Stimulated activated CD8-positive, alpha-beta memory T cell treated with anti-CD3 and anti-CD28 coated beads, Interleukin-15, amount 100 ng/mL, for 48 hours (primary cell): ENCODE measurements at regions not wholly inside any gene's neighbourhood (a gene's known extent, or its start where the extent isn't known, plus 50 kb on each side); places are given as distances from the start of the nearest gene placed in this dataset.
"Not testable (repeated sequence)": the region's sequence is repeated elsewhere in the genome, so short reads cannot be mapped to it uniquely, and the experiment has no call there.

Experiments used
- DNase-seq, 2 donors: peaks; one replicate each; pipeline ENCODE4 v3.0.0-alpha.2; 2020; ENCODE audit warnings: low read depth in 2 of 2

DNA sequence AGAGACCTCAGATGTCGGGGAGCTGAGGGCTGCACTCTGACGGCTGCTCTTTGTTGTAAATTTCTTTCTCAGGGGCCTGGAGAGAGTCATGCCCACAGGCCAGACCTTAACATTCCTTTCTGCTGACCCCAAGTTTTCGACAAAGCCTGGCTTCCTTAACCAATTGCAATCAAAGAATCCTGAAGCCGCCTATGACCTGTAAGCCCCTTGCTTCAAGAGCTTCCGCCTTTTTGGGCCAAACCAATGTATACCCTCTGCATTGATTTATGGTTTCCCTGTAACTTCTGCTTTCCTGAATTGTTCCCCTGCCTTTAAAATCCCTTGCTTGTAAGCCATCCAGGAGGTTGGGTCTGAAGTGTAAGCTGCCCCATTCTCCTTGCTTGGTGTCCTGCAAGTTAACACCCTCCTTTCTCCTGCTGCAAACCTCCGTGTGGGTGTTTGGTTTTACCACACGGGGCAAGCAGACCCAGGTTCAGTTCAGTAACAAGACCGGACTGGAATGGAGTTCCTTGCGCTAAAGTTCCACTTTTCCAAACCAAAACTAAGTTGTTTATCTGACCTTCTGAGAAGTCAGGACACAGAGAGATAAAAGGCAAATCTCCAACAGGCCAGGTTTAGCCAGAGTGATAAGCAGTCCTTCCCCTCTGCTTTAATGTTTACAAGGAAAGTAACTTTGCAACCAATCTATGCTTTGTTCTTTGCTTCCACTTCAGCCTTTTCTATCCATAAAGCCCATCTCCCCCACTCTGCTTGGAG is 141.6 kb downstream of the KCNJ12 start:
- DNase-seq: no peak

DNA sequence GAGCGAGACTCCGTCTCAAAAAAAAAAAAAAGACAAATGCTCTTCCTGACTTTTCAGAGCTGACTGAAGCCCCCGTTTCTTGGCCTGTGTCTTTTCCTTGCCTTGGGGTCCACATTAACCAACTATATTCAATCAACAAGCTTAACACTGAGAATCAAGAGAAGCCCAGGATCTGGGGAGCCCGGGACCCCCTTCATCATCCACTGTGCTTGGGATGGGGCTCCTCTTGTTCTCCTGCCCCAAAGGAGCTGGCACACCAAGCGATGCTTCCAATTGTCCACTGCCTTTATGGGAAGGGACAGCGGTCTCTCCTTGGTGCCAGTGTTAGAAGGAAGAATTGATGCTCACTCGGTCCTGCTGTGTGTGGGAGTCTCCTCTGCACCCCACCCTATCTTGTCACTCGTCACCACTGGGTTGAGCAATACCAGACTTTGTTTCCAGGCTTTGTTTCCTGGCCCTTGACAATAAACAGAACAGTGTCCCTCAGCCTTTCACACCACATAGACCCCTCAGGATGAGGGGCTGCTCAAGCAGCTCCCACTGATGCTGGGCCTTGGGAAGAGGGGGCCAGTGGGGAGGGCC is 146.7 kb downstream of the KCNJ12 start:
- no peak for DNase-seq

DNA sequence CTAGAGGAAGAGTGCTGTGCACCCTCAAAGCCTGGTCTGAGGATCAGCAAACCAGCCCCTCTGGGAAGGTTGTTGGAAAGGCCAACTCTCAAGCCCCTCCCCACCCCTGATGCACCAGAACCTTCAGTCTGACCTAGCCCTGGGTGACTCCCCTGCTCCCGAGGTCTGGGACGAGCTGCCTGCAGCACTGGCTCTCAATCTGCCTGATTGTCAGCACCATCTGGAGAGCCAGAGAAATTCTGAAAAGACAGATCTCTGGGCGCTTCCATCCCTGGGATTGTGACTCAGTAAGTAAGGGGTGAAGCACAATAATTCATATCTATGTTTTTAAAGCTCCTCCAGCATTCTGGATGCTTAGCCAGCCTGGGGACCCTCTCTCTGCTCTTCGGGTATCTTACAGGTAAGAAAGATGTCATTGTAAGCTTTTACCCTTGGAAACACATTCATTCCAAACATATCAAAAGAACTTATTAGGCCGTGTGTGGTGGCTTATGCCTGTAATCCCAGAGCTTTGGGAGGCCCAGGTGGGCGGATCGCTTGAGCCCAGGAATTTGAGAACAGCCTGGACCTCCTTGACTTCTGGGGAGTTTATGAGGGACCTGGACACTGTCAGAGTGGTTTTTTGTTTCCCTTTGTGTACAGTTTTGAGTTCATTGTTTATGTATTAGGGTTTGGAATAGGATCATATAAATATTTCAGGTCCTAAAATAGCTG is 147.5 kb downstream of the KCNJ12 start:
- DNase-seq: no peak

DNA sequence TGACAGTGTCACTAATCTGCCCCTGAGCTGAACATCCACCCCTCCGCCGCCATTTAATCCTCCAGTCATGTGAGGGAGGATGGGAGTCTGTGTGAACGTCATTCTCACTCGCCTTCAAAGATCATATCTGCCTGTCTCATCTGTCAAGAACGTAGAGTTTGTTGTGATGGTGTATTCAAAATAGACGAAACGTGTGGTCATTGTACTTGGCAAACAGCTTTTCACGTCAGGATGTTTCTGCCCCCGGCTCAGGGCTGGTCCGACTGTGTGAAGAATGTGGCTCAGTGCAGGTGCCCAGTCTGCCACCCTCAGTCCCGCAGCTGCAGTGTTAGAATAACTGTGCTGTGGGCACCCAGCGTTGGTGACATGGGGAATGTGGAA is 148.0 kb downstream of the KCNJ12 start:
- DNase-seq: no peak

DNA sequence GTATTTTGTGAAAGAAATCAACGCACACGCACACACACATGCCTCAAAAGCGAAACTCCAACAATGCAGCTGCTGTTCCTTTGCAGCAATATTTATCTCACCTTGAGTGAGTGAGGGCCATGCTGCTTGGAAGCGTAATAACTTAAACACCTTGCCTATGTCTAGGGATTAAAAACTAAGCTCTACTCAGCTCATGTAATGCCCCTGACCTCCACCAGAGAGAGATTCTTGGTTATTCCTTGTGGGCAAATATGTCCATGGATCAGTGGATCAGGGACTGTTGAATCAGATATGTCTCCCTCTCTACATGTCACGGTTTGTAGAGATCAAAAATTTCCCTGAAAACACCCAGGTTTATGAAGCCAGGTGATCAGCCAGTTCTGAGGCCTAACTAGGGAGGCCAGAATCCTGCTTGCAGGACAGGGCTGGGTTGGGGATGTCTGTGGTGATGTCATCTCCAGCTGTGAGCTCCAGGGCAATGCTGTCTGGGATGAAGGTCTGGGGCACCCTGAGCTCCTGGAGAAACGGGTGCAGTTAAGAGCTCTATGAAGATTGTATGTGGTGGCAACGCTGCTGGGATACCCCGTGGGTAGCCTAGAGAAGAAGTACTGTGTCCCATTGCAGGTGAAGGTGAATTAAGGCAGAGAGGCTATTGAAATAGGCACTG is 149.4 kb downstream of the KCNJ12 start:
- DNase-seq: no peak

DNA sequence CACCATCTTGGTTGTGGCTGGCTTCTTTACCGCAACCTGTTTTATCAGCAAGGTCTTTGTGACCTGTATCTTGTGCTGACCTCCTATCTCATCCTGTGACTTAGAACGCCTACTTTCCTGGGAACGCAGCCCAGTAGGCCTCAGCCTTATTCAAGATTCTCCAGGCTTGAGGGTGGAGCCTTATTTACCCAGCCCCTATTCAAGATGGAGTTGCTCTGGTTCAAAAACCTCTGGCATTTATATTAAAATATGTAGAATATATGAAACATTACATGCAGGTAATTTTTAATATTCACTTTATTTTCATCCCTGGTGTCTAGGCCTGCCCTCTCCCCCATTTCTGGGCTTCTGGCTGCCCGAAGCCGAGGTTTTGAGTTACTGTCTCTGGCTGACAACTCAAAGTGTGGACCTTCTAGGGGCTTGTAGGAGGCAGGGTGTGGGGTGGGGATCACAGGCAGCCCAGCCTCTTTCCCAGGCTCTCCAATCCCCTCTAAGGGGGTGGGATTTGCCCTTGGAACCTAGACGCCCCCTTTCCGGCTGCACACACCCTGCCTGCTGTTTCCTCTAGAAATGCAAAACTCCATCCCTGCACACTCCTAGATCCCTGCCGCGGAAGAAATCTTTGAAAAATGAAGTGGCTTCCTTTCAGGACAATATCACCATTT is 152.0 kb downstream of the KCNJ12 start:
- no peak for DNase-seq

DNA sequence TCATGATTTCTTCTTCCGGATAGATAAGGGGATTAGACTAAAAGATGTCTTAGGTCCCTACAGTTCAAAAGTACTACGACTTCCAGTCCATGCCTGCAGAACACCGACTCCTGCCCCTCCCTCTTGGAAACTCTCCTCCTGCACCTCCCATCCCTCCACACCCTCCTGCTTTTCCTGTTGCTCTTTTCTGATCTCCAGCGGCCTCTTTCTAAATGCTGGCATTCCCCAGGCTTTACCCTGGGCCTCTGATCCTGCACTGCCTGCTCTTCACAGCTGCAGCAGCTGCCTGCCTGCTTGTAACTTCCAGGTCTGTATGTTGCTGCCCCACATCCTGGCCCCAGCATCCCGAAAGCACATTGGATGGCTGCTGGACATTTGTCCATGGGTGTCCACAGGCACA is 154.2 kb downstream of the KCNJ12 start:
- no peak for DNase-seq

DNA sequence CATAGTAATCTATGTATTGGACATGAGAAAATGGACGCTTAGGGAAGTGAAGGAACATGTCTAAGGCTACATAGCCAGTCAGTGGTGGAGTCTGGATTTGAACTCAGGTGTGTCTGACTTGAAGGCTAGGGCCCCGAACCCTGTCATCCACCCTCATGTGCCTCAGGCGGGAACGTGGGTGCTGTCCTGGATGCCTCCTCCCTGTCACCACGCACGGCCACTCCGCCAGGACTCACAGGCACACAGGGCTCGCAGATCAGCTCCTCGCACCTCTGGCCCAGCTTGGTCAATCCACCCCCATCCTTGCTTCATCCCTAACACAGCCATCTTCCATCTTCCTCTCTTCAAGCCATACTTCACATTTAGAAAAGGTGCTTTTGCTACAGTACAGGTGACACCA is 154.7 kb downstream of the KCNJ12 start:
- DNase-seq: no peak

DNA sequence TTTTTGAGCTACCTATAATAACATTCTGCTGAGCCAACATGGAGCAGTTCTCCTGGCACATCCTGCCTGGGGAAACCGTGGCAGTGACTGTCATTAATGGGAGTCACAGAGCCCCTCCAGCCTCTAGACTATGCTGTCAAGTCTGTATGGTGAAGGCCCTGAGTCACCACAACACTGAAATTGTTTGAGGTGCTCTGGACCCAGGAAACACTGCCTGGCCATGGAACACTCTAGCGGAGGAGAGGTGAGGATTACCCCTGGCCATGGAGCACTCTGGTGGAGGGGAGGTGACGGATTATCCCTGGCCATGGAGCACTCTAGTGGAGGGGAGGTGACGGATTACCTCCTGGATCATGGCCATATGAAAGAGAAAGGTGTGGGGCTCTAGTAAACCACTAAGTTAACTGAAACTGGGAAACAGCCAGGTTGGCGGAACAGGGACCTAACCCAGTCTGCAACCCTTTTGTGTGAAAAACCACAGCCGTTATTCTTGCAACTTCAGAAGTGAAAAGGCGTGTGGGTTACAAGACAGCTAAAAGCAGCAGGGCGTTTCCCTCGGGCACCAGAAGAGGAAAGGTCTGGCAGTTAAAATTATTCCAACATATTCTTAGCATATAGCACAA is 156.7 kb downstream of the KCNJ12 start:
- DNase-seq: no peak

DNA sequence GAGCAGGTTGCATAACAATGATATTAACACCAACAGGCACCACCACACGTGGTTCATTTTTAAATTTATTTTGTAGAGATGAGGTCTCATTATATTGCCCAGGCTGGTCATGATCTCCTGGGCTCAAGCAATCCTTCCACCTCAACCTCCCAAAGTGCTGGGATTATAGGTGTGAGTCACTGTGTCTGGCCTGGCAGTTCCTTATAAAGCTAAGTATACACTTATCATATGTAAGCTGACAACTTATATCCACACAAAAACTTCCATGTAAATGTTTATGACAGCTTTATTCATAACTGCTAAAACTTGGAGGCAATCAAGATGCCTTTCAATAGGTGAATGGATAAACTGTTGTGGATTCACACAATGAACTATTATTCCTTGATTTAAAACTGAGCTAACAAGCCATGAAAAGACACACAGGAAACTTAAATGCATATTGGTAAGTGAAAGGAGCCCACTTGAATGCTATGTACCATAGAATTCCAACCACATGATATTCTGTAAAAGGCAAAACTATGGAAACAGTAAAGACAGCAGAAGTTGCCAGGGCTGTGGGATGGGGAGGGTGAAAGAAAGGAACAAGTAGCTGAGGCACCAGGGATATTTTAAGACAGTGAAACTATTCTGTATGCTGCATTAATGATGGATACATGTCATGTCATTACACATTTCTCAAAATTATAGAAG is 156.5 kb upstream of the KCNJ18 start:
- no peak for DNase-seq

DNA sequence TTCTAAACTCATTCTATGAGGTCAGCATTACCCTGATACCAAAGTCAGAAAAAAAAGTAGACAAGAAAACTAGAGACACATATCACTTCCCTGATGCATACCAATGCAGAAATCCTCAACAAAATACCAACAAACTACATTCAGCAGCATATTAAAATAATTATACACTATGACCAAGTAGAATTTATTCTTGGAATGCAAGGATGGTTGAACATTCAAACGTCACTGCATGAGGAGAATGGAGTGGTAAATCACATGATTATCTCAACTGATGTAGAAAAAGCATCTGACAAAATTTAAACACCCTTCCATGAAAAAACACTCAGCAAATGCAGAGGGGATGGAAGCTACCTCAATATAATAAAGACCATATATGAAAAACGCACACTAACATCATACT is 155.0 kb upstream of the KCNJ18 start:
- DNase-seq: no peak

DNA sequence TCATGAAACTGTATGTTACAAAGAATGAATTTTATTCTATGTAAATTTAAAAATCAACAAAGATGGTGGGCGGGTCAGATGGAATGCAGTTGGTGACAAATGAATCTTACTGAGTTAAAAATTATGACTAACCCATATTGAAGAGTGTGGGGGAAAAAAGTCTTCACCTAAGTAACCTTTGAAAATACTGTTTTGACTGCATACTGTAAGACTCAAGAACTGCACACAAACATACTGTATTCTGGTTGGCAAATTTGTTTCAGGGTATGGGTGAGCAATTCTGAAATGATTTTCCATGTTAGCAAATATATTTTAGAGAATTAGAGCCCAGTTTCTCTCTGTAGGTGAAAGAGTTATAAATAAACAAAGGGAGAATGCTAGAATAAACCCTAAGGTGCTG is 153.7 kb upstream of the KCNJ18 start:
- DNase-seq: no peak

DNA sequence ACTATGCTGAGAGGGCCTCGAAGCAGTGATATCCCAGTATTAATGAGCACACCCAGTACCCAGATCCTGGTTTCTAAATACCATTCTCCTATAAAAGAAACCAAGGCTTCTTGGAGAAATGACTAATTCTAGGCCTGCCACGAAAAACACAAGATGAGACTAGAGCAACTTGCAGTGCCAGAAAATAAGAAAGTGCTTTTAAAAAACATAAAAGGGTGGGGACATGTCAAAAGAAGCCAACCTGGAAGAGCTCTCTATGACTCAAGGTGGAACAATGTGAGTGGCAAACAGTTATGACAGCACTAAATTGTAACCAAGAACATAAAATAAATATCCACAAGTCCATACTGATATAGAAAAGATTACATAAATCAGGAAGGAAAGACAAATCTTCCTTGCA is 153.2 kb upstream of the KCNJ18 start:
- no peak for DNase-seq

DNA sequence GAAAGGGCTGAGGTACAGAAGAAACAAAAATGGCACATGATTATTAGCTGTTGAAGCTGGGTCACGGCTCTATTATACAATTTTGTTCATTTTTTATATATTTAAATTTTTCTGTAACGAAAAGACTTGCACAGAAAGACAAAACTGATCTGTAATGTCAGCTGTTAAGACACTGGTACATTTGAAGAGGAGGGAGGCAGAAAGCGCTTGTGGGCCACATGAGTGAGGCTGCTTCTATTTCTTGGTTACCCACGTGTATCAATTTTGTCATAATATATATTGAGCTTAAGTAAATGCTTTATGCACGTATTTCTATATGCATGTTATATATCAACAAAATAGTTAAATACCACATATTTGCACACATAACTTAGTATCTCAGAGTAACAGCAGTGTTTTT is 151.8 kb upstream of the KCNJ18 start:
- DNase-seq: no peak

DNA sequence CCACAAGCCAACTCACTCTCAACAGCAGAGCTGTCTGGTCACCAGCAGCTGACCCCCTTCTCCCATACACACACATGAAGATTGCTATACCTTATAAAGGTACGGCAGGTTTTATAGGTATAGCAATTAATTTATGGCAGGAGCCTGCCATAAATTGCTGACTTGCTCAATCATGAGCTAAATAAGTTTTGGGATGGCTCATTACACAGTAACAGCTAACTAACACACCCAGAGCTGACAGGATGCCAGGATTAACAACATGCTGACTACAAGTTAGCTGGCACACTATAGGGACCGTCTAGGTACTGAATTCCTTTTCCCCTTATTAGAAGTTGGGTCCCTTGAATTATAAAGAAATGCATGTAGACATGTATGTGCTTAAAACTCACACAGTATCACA is 150.3 kb upstream of the KCNJ18 start:
- no peak for DNase-seq

DNA sequence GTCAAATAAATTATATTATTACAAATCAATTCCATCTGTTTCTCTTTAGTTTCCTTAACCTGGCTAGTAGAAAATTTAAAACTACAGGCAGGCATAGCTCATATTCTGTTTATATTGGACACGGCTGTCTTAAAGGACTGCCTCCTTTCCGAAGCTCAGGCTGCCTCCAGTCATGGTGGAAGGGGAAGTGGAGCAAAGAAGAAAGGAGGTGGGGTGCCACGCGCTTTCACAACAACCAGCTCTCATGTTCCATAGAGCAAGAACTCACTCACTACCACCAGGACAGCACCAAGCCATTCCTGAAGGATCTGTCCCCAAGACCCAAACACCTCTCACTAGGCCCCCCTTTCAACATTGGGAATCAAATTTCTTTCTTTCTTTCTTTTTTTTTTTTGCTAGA is 149.3 kb upstream of the KCNJ18 start:
- no peak for DNase-seq

DNA sequence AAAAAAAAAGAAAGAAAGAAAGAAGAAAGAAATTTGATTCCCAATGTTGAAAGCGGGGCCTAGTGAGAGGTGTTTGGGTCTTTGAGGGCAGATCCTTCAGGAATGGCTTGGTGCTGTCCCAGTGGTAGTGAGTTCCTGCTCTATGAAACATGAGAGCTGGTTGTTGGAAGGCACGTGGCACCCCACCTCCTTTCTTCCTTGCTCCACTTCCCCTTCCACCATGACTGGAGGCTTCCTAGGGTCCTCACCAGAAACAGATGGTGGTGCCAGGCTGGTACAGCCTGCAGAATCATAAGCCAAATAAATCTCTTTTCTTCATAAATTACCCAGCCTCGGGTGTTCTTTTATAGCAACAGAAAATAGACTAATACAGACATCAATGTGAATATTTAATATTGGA is 147.3 kb upstream of the KCNJ18 start:
- no peak for DNase-seq

DNA sequence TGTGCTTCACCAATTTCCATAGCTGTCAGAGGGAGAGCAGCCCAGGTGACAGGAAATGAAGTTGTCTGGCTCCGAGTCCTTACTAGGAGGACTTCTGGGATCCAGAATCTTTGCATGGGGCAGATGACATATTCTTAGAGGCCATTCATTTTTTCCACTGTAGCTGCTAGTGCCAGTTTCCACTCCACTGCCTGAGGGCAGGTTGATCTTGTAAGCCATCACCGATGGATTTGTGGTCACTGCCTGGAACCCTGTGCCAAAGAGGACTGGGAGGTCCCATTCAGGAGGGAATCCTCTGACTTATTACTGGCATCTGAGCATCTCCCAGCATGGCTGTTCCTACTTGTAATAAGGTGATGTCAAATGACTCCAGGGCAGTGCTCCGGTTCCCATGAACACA is 144.1 kb upstream of the KCNJ18 start:
- DNase-seq: no peak

DNA sequence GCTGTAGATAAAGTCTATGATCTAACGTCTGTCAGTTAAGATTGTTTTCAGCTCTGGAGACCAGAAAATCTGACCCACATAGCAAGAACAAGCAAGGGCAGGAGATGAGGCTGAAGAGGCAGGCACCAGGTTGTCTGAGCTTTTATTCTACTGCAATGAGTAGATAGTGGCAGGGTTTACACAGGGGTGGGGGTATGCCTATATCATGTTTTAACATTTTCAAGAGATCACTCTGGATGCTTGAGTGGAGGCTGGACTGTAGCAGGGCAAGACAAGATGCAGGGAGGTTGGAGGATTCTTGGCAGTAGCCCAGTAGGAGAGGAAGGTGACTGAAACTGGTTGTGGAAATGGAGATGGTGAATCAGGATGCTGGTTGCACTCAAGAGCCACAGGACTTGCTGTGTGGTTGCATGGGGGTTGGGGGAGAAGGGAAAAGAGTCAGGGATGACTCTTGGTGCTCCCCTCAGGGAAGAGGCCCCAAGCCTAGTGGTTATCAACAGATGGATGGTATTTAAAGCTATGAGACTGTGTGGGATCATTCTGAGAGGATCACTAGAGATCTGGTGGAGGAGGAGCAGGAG is 143.1 kb upstream of the KCNJ18 start:
- DNase-seq: peak in 1 of 2 donors; percentile 29

DNA sequence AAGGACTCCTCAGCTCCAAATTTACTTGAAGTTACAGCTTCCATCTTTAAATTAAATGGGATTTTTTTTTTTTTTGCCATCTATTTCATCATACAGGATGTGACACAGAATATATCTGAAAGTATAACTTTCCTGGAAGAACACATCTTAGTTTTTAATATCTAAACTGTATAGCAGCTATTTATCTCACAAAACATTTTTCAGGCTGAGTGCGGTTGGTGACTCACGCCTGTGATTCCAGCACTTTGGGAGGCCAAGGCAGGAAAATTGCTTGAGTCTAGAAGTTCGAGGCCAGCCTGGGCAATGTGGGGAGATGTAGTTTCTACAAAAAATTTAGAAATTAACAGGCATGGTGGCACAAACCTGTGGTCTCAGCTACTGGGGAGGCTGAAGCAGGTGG is 142.3 kb upstream of the KCNJ18 start:
- not testable (repeated sequence) for DNase-seq
